HPDE6-E6E7 (cell line): ENCODE measurements at regions not wholly inside any gene's neighbourhood (a gene's known extent, or its start where the extent isn't known, plus 50 kb on each side); places are given as distances from the start of the nearest gene placed in this dataset.

Experiments used
- DNase-seq: peaks from one replicate; pipeline ENCODE4 v3.0.0; 2011; ENCODE audit warnings: missing footprints; ENCODE audit errors: extremely low spot score

DNA sequence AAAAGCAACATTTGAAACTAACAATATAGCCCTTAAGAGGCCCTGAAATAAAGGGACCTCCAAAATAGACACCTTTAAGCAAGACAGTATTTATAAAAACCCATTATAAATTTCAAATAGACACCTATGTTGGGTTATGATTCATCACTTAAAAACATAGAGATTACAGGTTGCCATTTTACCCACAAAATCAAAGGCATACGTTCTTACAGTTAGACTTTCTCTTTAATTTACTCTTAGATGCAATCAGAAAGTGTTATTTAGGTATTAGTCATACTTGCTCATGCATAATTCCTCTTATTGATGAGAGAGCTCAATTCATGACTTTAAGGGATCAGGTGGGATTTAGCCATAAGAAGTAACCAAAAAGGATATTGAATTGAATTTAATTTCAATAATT, 51.5 kb upstream of the TMEM200A start:
- no peak for DNase-seq

DNA sequence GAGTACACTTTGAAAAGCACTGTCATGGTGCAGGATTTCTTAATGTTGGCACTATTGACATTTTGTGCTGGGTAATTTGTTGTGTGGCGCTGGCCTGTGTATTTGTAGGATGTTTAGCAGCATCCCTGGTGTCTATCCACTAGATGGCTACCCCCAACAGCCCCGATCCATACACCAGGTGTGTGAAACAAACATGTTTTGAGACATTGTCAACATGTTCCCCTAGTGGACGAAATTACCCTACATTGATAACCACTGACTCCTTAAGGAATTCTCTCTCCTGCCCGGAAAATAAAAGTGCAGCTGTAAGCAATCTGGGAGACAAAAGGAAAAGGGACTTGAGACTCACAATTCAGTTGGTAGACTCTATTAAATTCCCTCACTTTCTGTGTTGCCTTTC, 52.6 kb upstream of the TMEM200A start:
- no peak for DNase-seq

DNA sequence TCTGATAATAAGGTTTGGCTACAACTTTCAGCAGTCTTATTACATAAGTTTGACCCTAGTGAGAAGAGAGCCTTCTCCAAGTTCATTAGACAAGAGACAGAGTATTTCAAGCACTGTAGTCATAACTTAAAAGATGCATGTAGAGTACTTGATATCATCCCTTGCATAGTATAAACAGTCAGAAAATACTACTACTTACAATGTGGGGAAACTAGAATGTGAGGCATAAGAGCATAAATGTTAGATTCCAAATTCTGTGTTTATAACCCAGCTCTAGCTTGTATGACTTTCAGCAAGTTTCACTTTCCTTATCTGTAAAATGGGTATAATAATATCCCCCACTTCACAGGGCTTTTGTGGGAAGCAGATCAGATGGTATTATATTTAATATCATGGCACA, 56.8 kb upstream of the TMEM200A start:
- DNase-seq, result no peak

DNA sequence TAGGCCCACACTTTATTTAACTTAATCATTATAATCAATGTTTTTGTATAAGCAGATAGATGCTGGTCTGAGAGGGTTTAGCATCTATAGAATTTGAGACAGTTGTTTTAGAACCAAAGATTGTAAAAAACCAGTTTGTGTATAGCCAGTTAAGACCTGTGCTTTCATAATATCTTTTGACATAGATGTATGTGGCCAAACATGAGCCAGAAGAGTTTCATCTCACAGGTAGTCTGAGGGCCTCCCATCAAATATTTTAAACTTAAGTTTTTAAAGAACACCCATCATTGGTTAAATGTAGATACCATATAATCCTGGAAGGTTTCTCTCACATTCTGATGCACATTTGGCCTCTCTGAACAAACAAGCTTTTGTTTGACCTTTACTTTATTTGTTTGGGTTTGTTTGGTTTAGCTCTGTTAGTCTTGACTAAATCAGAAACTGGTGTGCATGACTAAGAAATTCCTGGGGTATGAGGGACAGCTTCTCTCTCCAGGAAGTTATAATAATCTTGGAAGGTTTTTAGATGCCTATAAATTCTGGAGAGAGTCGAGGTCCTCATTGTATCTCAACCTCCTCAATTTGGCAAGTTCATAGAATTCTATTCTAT, 58.0 kb upstream of the TMEM200A start:
- DNase-seq, result no peak

DNA sequence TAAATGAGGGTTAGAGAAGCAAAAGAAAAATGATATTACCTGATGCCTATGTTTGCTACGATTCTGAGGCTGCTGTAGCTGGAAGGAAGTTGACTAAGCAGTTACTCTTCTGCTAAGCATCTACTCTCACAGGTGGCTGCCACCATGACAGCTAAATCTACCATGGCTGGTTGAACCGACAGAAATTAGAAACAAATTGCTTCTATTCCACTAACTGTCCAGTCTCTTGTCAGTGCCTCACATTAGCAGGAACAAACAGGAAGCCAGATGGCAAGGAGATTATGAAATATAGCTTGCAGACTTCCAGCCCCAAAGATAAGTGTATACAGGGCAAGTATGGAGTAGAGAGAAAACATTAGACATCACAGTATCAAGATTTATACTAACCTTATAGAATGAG, 59.4 kb upstream of the TMEM200A start:
- no peak for DNase-seq

DNA sequence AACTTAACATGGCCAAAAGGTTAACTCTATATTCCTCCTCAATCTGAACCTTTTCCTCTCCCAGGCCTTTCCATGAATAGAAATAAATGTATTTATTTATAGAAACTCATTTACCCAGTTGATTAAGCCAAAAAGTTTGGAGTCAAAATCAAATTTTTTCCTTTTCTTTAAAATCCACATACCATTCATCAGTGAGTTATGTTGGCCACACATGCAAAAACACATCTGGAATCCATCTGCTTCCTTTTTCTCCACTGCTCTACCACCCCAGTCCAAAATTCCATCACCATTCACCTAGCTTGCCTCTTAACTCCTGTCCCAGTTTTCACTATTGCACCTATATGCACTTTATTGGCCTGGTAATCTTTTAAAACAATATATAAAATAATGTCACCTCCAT, 62.4 kb upstream of the TMEM200A start:
- DNase-seq, result no peak

DNA sequence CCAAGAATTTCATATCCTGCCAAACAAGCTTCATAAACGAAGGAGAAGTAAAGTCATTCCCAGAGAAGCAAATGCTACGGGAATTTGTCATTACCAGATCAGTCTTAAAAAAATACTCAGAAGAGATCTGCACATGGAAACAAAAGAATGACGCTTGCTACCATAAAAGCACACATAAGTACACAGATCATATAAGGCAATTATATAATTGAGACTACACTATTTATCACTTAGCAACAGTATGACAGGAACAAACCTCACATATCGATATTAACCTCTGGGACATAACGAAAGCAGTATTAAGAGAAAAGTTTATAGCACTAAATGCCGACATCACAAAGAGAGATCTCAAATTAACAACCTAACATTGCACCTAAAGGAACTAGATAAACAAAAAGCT, 67.6 kb upstream of the TMEM200A start:
- no peak for DNase-seq

DNA sequence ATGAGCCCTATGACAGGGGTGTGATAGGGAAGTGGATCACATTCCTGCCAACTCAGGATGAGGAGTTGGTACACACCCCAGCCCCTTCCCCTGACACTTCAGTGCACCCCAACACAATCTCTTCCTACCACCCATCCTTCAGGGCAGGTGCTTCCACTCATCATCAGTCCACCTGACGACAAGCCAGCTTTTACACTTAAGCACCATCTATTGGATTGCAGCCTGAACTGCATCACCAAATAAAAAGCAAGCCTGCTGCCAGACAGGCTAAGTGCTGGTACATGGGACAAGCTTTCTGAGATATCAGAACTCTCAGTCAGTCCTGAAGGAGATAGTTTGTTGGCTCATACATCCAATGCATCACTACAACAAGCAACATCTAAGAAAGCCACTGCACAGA, 69.0 kb upstream of the TMEM200A start:
- DNase-seq, result no peak

DNA sequence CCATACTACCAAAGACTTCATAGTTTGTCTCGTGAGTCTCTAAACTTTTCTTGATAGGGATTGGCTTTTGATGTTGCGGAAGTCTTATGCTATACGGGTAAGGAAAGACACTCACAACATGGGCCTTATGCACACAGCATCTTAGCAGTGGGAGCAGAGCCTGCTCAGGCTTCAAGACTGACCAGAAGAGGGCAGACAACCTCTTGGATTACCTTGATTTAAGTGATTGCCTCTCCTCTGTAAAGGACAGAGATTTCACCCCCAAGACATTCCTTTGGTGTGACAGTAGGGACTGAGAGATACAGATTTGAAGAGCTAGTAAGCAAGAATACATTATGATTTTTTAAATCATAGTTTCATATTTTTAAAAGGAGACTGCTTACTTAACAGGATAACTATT, 71.0 kb upstream of the SAMD3 start:
- DNase-seq, result peak; percentile 58

DNA sequence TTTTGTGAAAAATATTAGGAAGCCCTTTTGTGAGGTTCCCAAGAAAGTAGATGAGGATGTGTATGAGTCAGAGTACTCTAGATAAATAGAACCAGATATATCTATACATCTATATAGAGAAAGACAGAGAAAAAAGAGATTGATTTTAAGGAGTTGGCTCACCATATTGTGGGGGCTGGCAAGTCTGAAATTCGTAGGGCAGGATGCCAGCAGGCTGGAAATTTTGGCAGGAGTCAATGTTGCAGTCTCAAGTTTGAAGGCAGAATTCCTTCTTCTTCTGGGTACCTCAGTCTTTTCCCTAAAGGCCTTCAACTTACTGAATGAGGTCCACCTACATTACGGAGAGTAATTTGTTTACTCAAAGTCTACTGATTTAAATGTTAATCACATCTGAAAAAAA, 65.3 kb upstream of the SAMD3 start:
- DNase-seq, result no peak

DNA sequence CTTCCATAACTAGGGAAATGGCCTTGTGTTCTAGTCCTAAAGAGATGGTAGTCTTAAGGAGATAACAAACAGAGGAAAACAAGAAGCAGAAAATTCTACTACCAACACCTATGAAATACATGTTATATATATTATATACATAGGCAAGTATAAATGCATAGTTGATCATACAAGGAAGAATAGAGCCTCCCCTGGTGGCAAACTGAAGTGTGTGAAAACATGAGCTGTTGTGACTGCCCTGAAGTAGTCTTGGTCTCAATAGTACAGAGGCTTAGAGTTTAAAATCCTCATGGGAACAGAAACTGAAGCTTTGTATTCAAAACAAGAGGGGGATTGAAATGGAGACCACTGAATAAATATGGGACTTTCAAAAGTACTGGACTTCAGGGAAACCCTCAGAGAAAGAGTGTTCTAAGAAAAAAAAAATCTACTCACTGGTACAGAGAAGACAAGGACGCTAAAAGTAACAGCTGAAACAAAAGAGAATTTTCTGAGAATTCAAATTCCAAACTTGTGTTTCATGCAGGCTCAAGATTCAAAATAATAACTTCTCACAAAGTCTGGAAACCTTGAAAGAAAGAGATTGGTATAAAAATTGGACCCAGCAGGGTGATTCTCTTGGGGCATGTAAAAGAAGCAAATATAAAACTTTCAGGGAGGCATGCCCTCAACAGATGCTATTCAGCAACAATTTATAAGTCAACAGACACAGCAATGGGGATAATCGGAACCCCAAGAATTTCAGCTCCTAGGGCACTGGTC, 59.7 kb upstream of the SAMD3 start:
- peak; percentile 17 for DNase-seq

DNA sequence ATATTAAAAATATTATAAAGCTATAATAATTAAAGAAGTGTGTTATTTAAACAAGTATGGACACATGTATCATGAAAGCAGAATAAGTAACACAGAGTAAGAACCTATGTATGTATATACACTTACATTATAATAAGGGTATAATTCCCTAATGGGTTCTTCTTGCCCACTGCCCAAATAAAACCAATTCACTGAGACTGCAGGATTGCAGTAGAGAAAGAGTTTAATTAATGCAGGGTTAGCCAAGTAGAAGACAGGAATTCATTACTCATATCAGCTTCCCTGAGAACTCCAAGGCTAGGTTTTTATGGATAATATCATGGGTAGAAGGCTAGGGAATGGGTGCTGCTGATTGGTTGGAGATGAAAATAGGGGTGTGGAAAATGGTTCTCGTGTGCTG, 53.8 kb upstream of the SAMD3 start:
- DNase-seq, result no peak

DNA sequence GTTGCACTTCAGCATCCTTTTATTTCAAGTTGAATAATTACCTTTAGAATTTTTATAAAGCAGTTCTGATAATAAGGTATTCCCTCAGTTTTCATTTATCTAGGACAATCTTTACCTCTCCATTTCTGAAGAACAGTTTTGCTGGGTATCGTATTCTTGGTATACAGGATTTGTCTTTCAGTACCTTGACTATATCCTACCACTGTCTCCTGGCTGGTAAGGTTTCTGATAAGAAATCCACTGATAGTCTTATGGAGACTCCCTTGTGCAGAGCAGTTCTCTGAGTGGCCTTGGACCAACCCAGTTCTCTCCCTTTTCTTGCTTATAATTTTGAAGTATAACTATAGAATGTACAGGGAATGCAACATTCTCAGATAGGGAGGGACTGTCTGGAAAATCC, 51.3 kb upstream of the SAMD3 start:
- no peak for DNase-seq
